ENCODE measurements at regions not wholly inside any gene's neighbourhood (a gene's known extent, or its start where the extent isn't known, plus 50 kb on each side); places are given as distances from the start of the nearest gene placed in this dataset.
"Not testable (repeated sequence)": the region's sequence is repeated elsewhere in the genome, so short reads cannot be mapped to it uniquely, and the experiment has no call there.

- H3K27ac ChIP-seq (replicated peaks) = no peak overlapping the region
- DNase-seq (ENCODE audit: low read depth in 1 of 2, low spot score in 1 of 2) = no peak
- no peaks in the 10 kb centered on the region for H3K27me3 ChIP-seq (ENCODE audit: insufficient read depth, poor library complexity, severe bottlenecking)
- TF ChIP-seq CTCF (IDR thresholded peaks at IDR 0.05; ENCODE audit: insufficient read depth, low read length) (no peak), GABPA (IDR thresholded peaks at IDR 0.05; ENCODE audit: low read depth) (no peak), SPI1 (IDR thresholded peaks at IDR 0.05; ENCODE audit: borderline replicate concordance, low read depth) (no peak), POLR2AphosphoS5 (IDR thresholded peaks at IDR 0.05; ENCODE audit: low read depth) (no peak)
- TF ChIP-seq, protein P1, sequence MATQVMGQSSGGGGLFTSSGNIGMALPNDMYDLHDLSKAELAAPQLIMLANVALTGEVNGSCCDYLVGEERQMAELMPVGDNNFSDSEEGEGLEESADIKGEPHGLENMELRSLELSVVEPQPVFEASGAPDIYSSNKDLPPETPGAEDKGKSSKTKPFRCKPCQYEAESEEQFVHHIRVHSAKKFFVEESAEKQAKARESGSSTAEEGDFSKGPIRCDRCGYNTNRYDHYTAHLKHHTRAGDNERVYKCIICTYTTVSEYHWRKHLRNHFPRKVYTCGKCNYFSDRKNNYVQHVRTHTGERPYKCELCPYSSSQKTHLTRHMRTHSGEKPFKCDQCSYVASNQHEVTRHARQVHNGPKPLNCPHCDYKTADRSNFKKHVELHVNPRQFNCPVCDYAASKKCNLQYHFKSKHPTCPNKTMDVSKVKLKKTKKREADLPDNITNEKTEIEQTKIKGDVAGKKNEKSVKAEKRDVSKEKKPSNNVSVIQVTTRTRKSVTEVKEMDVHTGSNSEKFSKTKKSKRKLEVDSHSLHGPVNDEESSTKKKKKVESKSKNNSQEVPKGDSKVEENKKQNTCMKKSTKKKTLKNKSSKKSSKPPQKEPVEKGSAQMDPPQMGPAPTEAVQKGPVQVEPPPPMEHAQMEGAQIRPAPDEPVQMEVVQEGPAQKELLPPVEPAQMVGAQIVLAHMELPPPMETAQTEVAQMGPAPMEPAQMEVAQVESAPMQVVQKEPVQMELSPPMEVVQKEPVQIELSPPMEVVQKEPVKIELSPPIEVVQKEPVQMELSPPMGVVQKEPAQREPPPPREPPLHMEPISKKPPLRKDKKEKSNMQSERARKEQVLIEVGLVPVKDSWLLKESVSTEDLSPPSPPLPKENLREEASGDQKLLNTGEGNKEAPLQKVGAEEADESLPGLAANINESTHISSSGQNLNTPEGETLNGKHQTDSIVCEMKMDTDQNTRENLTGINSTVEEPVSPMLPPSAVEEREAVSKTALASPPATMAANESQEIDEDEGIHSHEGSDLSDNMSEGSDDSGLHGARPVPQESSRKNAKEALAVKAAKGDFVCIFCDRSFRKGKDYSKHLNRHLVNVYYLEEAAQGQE (IDR thresholded peaks at IDR 0.05; ENCODE audit: insufficient replicate concordance, low read depth) = no peak
- H3K4me3 ChIP-seq (replicated peaks; ENCODE audit: insufficient read depth, low read length) = no peak overlapping the region
Measured at GRCh38 chrX:110514509-110514908, 155.9 kb downstream of the RTL9 start.

GRCh38 chrX:110519501-110519900, 160.9 kb downstream of the RTL9 start:
- Histone ChIP-seq H3K27ac (replicated peaks) (no peak overlapping the region), H3K4me3 (replicated peaks; ENCODE audit: insufficient read depth, low read length) (no peak overlapping the region), H3K27me3 (ENCODE audit: insufficient read depth, poor library complexity, severe bottlenecking) (no peaks in the 10 kb centered on the region)
- TF ChIP-seq GABPA (IDR thresholded peaks at IDR 0.05; ENCODE audit: low read depth) (no peak), SPI1 (IDR thresholded peaks at IDR 0.05; ENCODE audit: borderline replicate concordance, low read depth) (no peak), POLR2AphosphoS5 (IDR thresholded peaks at IDR 0.05; ENCODE audit: low read depth) (no peak), CTCF (IDR thresholded peaks at IDR 0.05; ENCODE audit: insufficient read depth, low read length) (no peak)
- TF ChIP-seq, protein P1 (IDR thresholded peaks at IDR 0.05; ENCODE audit: insufficient replicate concordance, low read depth) = no peak
- DNase-seq (ENCODE audit: low read depth in 1 of 2, low spot score in 1 of 2) = no peak

DNA sequence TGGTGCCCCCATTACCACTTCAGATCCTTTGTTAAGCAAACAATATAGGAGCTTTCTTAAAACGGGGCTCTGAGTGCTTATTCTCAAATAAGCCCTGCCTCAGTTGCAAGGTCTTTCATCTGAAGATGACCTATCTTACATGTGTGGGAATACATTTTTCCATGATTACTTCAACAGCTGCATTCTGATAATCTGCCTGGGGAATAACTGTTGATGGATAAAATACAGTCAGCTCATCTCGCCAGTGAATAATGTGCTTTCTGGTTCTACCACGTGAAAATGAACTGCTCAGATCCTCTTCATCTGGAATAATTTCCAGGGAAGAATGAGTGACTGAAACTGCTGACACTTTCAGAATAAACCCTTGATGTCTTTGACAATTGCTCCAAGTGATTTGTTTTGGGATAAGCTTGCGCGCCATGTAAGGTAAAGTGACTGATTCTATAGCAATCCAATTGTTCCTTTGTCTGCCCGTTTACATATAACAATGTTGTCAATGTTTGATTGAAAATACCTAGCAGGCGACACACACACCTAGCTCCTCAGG, 161.3 kb downstream of the RTL9 start:
- no peaks in the 10 kb centered on the region for H3K27me3 ChIP-seq (ENCODE audit: insufficient read depth, poor library complexity, severe bottlenecking)
- TF ChIP-seq SPI1 (IDR thresholded peaks at IDR 0.05; ENCODE audit: borderline replicate concordance, low read depth) = no peak
- no peak for TF ChIP-seq CTCF (IDR thresholded peaks at IDR 0.05; ENCODE audit: insufficient read depth, low read length)
- TF ChIP-seq, protein P1 (IDR thresholded peaks at IDR 0.05; ENCODE audit: insufficient replicate concordance, low read depth) = no peak
- TF ChIP-seq GABPA (IDR thresholded peaks at IDR 0.05; ENCODE audit: low read depth) = no peak
- TF ChIP-seq POLR2AphosphoS5 (IDR thresholded peaks at IDR 0.05; ENCODE audit: low read depth) = no peak
- no peak overlapping the region for H3K4me3 ChIP-seq (replicated peaks; ENCODE audit: insufficient read depth, low read length)
- no peak overlapping the region for H3K27ac ChIP-seq (replicated peaks)
- no peak for DNase-seq (ENCODE audit: low read depth in 1 of 2, low spot score in 1 of 2)

DNA sequence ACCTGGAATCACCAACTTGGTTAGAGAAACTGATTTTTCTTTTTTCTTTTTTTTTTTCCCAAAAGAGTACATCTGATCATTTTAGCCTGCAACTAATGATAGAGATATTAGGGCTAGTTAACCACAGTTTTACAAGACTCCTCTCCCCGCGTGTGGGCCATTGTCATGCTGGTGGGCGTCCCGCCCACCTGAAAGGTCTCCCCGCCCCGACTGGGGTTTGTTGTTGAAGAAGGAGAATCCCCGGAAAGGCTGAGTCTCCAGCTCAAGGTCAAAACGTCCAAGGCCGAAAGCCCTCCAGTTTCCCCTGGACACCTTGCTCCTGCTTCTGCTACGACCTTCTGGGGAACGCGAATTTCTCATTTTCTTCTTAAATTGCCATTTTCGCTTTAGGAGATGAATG, 162.0 kb downstream of the RTL9 start:
- DNase-seq (ENCODE audit: low read depth in 1 of 2, low spot score in 1 of 2); H3K4me3 ChIP-seq (replicated peaks; ENCODE audit: insufficient read depth, low read length); H3K27ac ChIP-seq (replicated peaks); H3K27me3 ChIP-seq (ENCODE audit: insufficient read depth, poor library complexity, severe bottlenecking): not testable (repeated sequence)
